ENCODE measurements at regions not wholly inside any gene's neighbourhood (a gene's known extent, or its start where the extent isn't known, plus 50 kb on each side); places are given as distances from the start of the nearest gene placed in this dataset.

DNA sequence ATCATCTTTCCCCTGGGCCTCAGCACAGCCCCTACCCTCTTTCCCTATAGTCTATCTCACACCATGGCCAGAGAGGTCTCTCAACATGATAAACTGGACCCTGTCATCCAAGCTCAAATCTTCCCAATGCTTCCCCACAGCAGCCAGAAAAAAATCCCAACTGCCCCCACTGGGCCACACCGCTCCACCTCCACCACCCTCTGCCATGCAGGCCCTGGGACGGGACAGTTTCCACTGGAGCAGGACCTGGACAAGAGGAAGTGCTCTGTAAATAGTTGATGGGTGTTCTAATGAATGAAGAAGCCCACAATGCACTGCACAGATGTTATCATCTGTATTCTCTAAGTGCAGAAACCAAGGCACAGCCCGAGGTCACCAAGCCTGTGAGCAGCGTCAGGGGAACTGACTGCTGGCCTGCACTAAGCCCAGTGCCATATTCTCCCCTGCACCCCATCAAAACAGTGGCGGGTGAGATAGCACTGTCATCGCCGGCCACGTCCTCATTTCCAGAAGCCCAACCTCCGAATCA lies 161.1 kb downstream of the NUP210 start:
- no peak for TF ChIP-seq CTCF (IDR thresholded peaks at IDR 0.05; ENCODE audit: low read depth, low read length, poor library complexity, severe bottlenecking)
- TF ChIP-seq EZH2phosphoT487 (IDR thresholded peaks at IDR 0.05; ENCODE audit: borderline replicate concordance, low read length), result no peak
